ENCODE measurements at regions not wholly inside any gene's neighbourhood (a gene's known extent, or its start where the extent isn't known, plus 50 kb on each side); places are given as distances from the start of the nearest gene placed in this dataset.
A peak's percentile ranks its signal among the peaks of the same experiment; 100 is the strongest.
"Not testable (repeated sequence)": the region's sequence is repeated elsewhere in the genome, so short reads cannot be mapped to it uniquely, and the experiment has no call there.

- DNase-seq: no peak
Measured at GRCh38 chr13:86051134-86052103, 252.2 kb upstream of the SLITRK6 start.

- DNase-seq: no peak
Measured at GRCh38 chr13:86038490-86038889, 239.3 kb upstream of the SLITRK6 start.

GRCh38 chr13:86020351-86021002 is 221.3 kb upstream of the SLITRK6 start:
- DNase-seq: peak in 1 of 2 experiments; percentile 5

- DNase-seq: no peak
Measured at GRCh38 chr13:86006317-86006716, 207.1 kb upstream of the SLITRK6 start.

- peak; percentile 83 to 95 for DNase-seq
Measured at GRCh38 chr13:86003029-86003428, 203.8 kb upstream of the SLITRK6 start.

GRCh38 chr13:86000546-86000945 is 201.3 kb upstream of the SLITRK6 start:
- no peak for DNase-seq

- no peak for DNase-seq
Measured at GRCh38 chr13:85997587-85997986, 198.4 kb upstream of the SLITRK6 start.

GRCh38 chr13:85995788-85996418 is 196.7 kb upstream of the SLITRK6 start:
- no peak for DNase-seq

- no peak for DNase-seq
Measured at GRCh38 chr13:85993567-85993966, 194.3 kb upstream of the SLITRK6 start.

- no peak for DNase-seq
Measured at GRCh38 chr13:85990397-85990796, 191.2 kb upstream of the SLITRK6 start.

GRCh38 chr13:85985797-85986196 is 186.6 kb upstream of the SLITRK6 start:
- no peak for DNase-seq

GRCh38 chr13:85982102-85982501 is 182.9 kb upstream of the SLITRK6 start:
- no peak for DNase-seq

GRCh38 chr13:85980447-85980846 is 181.2 kb upstream of the SLITRK6 start:
- DNase-seq: not testable (repeated sequence)

GRCh38 chr13:85976242-85976641 is 177.0 kb upstream of the SLITRK6 start:
- no peak for DNase-seq

- no peak for DNase-seq
Measured at GRCh38 chr13:85974608-85975366, 175.6 kb upstream of the SLITRK6 start.

- DNase-seq: no peak
Measured at GRCh38 chr13:85970727-85971126, 171.5 kb upstream of the SLITRK6 start.

- no peak for DNase-seq
Measured at GRCh38 chr13:85969331-85969730, 170.1 kb upstream of the SLITRK6 start.

- no peak for DNase-seq
Measured at GRCh38 chr13:85935868-85936467, 136.7 kb upstream of the SLITRK6 start.

GRCh38 chr13:85930108-85930507 is 130.9 kb upstream of the SLITRK6 start:
- DNase-seq: no peak

- no peak for DNase-seq
Measured at GRCh38 chr13:85910962-85911361, 111.7 kb upstream of the SLITRK6 start.

- DNase-seq: no peak
Measured at GRCh38 chr13:85900521-85900920, 101.3 kb upstream of the SLITRK6 start.
